ENCODE measurements at regions not wholly inside any gene's neighbourhood (a gene's known extent, or its start where the extent isn't known, plus 50 kb on each side); places are given as distances from the start of the nearest gene placed in this dataset.
"Not testable (repeated sequence)": the region's sequence is repeated elsewhere in the genome, so short reads cannot be mapped to it uniquely, and the experiment has no call there.

- DNase-seq (ENCODE audit: low read depth), result no peak
- no peak for TF ChIP-seq CTCF (conservative IDR thresholded peaks at IDR 0.05; ENCODE audit: low read depth, low read length)
- H3K4me3 ChIP-seq (ENCODE audit: low read depth, low read length), result no peak overlapping the region
Measured at GRCh38 chr3:153484842-153485241, 322.8 kb downstream of the RAP2B start.

- no peak overlapping the region for H3K4me3 ChIP-seq (ENCODE audit: low read depth, low read length)
- DNase-seq (ENCODE audit: low read depth), result no peak
- no peak for TF ChIP-seq CTCF (conservative IDR thresholded peaks at IDR 0.05; ENCODE audit: low read depth, low read length)
Measured at GRCh38 chr3:153495422-153495821, 333.4 kb downstream of the RAP2B start.

GRCh38 chr3:153502682-153503081, 340.7 kb downstream of the RAP2B start:
- TF ChIP-seq CTCF (conservative IDR thresholded peaks at IDR 0.05; ENCODE audit: low read depth, low read length), result no peak

GRCh38 chr3:153503873-153504272, 341.8 kb downstream of the RAP2B start:
- TF ChIP-seq CTCF (conservative IDR thresholded peaks at IDR 0.05; ENCODE audit: low read depth, low read length), result no peak
- DNase-seq (ENCODE audit: low read depth), result no peak
- H3K4me3 ChIP-seq (ENCODE audit: low read depth, low read length), result no peak overlapping the region

More at GRCh38 chr3:153502682-153503081, 340.7 kb downstream of the RAP2B start:
- DNase-seq (ENCODE audit: low read depth), result no peak
- no peak overlapping the region for H3K4me3 ChIP-seq (ENCODE audit: low read depth, low read length)

- not testable (repeated sequence) for H3K4me3 ChIP-seq (ENCODE audit: low read depth, low read length); DNase-seq (ENCODE audit: low read depth)
Measured at GRCh38 chr3:153506205-153506604, 344.2 kb downstream of the RAP2B start.

- H3K4me3 ChIP-seq (ENCODE audit: low read depth, low read length); DNase-seq (ENCODE audit: low read depth): not testable (repeated sequence)
Measured at GRCh38 chr3:153506686-153507085, 344.7 kb downstream of the RAP2B start.

- no peak overlapping the region for H3K4me3 ChIP-seq (ENCODE audit: low read depth, low read length)
- DNase-seq (ENCODE audit: low read depth), result peak; percentile 38
- TF ChIP-seq CTCF (conservative IDR thresholded peaks at IDR 0.05; ENCODE audit: low read depth, low read length), result peak; percentile 57
Measured at GRCh38 chr3:153513236-153513635, 351.2 kb downstream of the RAP2B start.

GRCh38 chr3:153528473-153528872, 366.4 kb downstream of the RAP2B start:
- H3K4me3 ChIP-seq (ENCODE audit: low read depth, low read length), result no peak overlapping the region
- no peak for DNase-seq (ENCODE audit: low read depth)
- TF ChIP-seq CTCF (conservative IDR thresholded peaks at IDR 0.05; ENCODE audit: low read depth, low read length), result no peak

Measured in choroid plexus epithelial cell (primary cell).